ENCODE measurements at regions not wholly inside any gene's neighbourhood (a gene's known extent, or its start where the extent isn't known, plus 50 kb on each side); places are given as distances from the start of the nearest gene placed in this dataset.

GRCh38 chr4:126530996-126531585 is 1101.7 kb upstream of the INTU start:
- no peak for TF ChIP-seq EZH2phosphoT487 (IDR thresholded peaks at IDR 0.05; ENCODE audit: insufficient read depth, low read depth)
- no peak for TF ChIP-seq EZH2 (IDR thresholded peaks at IDR 0.05; ENCODE audit: insufficient read depth, poor library complexity, severe bottlenecking)

Measured in GM23248 (cell line).